Spleen (tissue), 7 donors: ENCODE measurements at regions not wholly inside any gene's neighbourhood (a gene's known extent, or its start where the extent isn't known, plus 50 kb on each side); places are given as distances from the start of the nearest gene placed in this dataset.

Source experiments
- POLR2A ChIP-seq, 3 donors: fragments of 450-650 bp; IDR thresholded peaks; one replicate each; pipeline ENCODE4 v1.5.1; 2017; ENCODE audit warnings: antibody characterized with exemption in 3 of 3, mild to moderate bottlenecking in 1 of 3
- POLR2AphosphoS5 ChIP-seq, 3 donors: sonication (generic); formaldehyde crosslinking; IDR thresholded peaks; one replicate each; pipeline ENCODE4 v1.5.1; 2017; ENCODE audit warnings: antibody characterized with exemption in 3 of 3
- TF ChIP-seq, protein P1 (sequence below), 11 experiments: fragments of 200-600 bp in 7 of 11; fragments of 450-650 bp in 4 of 11; sonication (generic) in 4 of 11; IDR thresholded peaks in 8 of 11; conservative IDR thresholded peaks in 3 of 11; 1 replicate in 7 of 11; 2 replicates in 4 of 11; pipeline versions ENCODE4 v1.4.0 to v1.8.0; 2016 to 2021; ENCODE audit warnings: antibody characterized with exemption in 11 of 11, inconsistent platforms in 4 of 11, mild to moderate bottlenecking in 1 of 11
- donor health status: DM: no; HTN: no; CAD: no; lungs with moderate emphysema.
- donor health status: DM: no; HTN: no; CAD: no.
- donor health status: DM: no; HTN: no; CAD: no.

DNA sequence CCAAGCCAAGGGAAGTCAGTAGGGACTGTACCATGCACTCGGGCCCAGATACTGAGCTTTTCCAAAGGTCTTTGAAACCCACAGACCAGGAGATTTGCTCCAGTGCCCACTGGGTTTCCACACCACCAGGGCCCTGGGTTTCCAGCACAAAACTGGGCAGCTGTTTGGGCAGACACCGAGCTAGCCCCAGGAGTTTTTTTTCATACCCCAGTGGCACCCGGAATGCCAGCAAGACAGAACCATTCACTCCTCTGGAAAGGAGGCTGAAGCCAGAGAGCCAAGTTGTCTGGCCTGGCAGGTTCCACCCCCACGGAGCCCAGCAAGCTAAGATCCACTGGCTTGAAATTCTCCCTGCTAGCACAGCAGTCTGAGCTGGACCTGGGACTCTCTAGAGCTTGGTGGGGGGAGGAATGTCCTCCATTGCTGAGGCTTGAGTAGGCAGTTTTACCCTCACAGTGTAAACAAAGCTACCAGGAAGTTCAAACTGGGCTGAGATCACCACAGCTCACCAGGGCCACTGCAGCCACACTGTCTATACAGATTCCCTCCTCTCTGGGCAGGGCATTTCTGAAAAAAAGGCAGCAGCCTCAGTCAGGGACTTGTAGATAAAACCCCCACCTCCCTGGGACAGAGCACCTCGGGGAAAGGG lies 793.7 kb downstream of the RPS29 start:
- TF ChIP-seq POLR2A (IDR thresholded peaks at IDR 0.05), result no peak
- TF ChIP-seq, protein P1, sequence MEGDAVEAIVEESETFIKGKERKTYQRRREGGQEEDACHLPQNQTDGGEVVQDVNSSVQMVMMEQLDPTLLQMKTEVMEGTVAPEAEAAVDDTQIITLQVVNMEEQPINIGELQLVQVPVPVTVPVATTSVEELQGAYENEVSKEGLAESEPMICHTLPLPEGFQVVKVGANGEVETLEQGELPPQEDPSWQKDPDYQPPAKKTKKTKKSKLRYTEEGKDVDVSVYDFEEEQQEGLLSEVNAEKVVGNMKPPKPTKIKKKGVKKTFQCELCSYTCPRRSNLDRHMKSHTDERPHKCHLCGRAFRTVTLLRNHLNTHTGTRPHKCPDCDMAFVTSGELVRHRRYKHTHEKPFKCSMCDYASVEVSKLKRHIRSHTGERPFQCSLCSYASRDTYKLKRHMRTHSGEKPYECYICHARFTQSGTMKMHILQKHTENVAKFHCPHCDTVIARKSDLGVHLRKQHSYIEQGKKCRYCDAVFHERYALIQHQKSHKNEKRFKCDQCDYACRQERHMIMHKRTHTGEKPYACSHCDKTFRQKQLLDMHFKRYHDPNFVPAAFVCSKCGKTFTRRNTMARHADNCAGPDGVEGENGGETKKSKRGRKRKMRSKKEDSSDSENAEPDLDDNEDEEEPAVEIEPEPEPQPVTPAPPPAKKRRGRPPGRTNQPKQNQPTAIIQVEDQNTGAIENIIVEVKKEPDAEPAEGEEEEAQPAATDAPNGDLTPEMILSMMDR (IDR thresholded peaks at IDR 0.05 in 8 of 11, conservative IDR thresholded peaks at IDR 0.05 in 3 of 11), result no peak
- TF ChIP-seq POLR2AphosphoS5 (IDR thresholded peaks at IDR 0.05), result no peak
